ENCODE measurements at regions not wholly inside any gene's neighbourhood (a gene's known extent, or its start where the extent isn't known, plus 50 kb on each side); places are given as distances from the start of the nearest gene placed in this dataset.
"Not testable (repeated sequence)": the region's sequence is repeated elsewhere in the genome, so short reads cannot be mapped to it uniquely, and the experiment has no call there.

DNA sequence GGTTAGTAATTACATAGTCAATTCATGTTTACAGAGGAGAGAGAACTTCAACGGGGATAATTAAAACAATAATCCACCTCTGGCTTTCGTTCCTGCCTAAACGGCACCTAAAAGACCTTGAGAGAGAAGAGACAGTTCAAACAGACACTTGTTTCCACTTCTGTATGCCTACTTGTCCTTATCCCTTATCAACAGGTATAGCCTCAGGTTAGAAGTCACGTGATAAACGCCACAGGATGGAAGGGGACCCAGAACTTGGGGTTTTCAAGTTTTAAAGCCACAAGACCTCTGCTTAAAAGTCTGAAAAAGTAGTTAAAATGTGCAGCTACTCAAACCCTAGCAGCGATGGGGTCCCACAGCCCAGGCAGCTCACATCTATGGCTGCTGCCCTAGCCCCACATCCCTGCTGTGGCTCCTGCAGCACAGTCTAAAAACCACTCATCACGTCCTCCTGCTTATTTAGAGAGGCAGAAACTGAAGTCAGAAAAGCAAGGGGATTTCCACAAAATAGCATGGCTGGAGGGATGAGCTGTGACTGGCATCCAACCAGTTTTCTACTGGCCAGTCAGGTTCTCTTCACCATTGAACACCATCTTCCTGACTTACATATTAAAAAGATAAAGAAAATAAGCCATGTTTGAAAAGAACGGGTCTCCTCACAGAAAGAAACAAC is 51.2 kb upstream of the SEC16B start:
- no peak for DNase-seq

DNA sequence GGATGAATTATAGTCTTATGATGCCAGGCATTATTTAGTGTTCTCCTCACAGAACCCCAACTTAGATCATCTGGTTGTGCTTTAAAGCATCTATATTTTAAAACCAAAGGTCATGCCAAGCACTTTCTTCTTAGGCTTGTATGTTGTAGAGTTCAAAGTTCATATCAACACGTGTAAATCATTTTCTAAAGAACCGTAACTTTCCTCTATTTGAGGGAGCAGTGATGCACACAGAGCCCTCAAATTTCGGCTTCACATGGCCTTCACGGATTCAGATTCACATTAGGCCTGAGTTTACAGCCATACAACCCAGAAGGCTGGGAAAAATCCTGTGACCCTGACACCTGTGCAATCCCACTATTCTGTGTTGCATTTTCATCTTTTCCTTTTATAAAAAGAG is 52.1 kb upstream of the SEC16B start:
- DNase-seq: no peak

DNA sequence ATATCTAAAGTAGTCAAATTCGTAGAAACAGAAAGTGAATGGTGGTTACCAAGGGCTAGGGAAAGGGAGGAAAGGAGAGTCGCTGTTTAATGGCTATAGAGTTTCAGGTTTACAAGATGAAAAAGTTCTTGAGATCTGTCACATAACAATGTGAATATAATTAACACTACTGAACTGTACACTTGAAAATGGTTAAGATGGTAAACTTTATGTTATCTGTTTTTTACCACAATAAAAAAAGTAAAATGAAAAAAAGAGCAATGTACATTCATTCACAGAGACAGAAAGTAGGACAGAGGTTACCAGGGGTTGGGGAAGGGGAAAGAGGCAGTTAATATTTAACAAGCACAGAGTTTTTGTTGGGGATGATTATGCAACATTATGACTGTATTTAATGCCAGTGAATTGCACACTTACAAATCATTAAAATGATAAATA is 53.3 kb upstream of the SEC16B start:
- DNase-seq: no peak

DNA sequence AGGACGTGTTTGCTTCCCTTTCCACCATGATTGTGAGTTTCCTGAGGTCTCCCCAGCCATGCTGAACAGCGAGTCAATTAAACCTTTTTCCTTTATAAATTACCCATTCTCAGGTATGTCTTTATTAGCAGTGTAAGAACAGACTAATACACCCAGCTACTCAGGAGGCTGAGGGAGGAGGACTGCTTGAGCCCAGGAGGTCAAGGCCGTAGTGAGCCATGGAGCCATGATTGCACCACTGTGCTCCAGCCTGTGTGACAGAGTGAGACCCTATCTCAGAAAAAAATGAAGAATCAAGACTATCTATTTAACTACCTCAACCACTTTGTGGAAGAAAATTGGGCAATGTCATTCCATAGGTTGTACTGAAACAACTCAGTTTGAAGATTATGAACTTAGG is 54.6 kb upstream of the SEC16B start:
- no peak for DNase-seq

DNA sequence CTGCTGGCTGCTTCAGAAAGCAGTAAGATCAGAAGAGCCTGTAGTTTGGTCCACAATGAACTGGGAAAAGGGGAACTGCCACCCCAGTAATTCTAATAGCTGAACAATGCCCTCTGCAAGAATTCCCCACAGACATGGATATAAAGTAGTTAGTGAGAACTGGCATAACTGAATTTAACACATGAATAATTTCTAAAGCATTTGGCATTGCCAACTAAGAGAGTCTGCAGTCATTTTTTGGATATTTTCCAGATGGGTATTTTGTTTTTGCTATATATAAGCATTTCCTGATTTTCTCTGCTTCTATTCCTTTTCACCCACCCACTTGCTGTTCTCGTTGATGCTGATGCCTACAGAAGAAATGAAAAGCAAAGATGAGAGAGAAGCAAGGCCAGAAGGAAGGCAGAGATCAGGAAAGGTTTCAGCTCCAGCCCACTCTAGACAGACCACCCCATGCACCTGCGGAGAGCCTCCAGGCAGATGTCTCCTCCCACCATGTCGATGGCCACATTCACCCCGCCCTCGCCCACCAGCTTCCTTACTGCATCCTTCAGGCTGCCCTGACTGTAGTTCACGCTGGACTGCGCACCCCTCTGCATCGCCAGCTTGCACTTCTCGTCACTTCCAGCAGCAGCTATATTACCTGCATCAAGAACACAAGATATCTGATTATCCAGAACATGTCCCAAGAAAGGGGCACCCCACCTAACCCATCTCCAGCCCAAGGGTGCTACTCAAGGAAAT is 55.9 kb upstream of the SEC16B start:
- DNase-seq: no peak

- DNase-seq: no peak
These were observed 59.1 kb upstream of the SEC16B start for GRCh38 chr1:178028841-178029481.

DNA sequence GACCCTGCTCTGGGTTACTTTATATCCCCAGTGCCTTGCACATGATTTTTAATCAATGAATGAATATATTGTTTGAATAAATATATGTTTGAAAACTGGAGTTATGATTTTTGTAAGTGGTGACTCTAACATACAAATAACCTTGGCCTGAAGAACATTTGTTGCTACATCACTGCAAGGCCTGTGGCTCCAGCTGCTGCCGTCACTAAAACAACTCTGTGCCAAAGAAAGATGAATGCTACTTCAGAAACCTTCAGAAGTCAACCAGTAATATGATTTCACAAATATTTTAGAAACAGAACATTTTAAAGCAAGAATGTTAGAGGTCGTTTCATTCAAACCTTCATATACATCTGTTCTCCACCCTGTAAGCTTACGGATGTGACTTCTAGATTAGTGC is 60.6 kb upstream of the SEC16B start:
- DNase-seq: no peak

DNA sequence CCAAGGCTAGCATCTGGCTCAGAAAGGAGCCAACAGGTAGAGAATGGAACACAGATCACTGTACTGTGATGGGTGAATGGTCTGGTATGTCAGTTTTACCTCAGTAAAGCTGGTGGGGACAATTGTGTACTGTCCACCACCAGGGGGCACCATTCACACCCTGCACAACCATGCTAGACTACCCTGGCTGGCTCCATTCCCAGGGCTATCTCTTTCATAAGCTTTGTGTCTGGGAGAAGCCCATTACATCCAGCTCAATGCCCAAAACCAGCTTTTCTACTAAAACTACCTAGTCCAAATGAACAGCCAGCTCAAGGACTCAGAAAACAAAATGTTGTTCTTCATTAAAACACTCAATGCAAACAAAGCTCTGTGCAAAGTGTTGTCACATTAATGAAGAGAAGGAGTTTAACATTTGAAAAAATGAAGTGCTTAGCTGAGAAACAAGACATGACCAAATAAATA is 62.0 kb upstream of the RASAL2 start:
- peak; percentile 89 for DNase-seq

GRCh38 chr1:178033019-178033418 is 60.9 kb upstream of the RASAL2 start:
- no peak for DNase-seq

DNA sequence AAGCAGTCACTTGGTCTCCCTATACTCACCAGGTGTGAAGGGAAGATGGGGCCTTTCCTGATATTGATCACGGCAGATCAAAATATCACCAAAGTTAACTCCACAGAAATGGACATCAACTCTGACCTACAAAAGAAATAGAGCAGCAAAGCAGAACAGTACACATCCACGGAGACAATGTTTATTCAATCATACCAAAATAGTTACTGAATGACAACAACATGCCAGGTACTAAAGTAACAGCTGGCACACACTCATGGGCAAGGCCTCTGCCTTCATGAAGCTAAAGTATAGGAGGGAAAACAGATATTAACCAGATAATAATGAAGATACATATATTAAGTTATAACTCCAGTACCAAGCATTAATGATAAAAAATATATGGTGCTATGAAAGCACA is 59.2 kb upstream of the RASAL2 start:
- DNase-seq: no peak

DNA sequence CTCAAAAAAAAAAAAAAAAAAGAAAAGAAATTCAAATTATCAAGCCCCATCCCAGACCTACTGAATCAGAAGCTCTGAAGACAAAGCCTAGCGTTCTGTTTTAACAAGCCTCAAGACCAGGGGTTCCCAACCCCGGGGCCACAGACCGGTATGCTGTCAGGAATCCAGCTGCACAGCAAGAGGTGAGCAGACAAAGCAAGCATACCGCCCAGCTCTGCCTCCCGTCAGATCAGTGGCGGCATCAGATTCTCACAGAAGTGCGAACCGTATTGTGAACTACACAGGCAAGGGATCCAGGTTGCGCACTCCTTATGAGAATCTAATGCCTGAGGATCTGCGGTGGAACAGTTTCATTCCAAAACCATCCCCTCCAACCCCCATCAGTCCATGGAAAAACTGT is 57.8 kb upstream of the RASAL2 start:
- DNase-seq: no peak

DNA sequence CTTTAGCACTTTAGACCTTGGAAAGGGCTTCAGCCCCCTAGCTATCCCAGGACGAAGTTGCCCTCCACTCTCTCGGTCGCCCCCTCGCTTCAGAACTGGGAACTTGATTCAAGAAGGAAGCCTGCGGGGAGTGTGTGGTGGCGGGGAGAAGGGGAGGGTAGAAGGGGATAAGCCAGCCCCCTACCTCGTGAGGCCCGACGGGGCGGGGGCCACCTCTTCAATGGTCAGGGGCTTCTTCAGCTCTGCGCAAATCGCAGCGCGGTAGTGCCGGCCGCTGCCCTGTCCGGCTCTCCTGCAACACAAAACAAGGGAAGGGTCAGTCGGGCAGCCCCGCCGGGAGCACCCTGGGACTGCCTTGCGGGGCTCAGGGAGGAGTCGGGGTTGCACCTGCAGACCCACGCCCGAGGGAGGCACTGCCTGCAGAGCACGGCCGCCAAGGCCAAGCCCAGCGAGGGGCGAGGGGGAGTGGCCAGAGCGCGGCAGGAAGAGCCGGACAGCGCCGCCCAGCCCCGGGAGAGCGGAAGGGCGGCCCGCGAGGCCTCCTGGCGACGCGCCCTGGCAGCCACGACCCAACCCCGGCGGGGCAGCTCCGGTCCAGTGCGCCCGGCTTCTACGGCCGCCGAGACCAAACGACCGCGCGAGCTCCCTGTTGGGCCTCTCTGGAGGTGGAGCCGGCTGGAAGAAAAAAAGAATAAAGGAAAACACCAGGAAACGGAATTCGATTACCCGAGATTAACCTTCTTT is 56.2 kb upstream of the RASAL2 start:
- peak; percentile 86 for DNase-seq

GRCh38 chr1:178038372-178038771 is 55.5 kb upstream of the RASAL2 start:
- DNase-seq: no peak

DNA sequence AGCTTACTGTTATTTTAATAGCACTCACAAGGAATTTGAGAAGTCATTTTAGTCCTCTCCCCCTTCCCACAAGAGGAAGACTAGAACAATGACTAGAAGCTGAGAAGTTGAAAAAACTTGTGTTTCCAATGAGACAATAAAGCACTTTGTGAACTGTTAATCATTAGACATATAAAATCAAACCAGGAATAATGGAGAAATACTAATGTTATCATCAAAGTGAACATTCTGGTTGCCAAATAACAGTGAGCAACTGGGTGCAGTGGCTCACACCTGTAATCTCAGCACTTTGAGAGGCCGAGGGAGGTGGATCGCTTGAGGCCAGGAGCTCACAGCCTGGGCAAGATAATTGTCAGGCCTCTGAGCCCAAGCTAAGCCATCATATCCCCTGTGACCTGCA is 54.0 kb upstream of the RASAL2 start:
- DNase-seq: no peak

DNA sequence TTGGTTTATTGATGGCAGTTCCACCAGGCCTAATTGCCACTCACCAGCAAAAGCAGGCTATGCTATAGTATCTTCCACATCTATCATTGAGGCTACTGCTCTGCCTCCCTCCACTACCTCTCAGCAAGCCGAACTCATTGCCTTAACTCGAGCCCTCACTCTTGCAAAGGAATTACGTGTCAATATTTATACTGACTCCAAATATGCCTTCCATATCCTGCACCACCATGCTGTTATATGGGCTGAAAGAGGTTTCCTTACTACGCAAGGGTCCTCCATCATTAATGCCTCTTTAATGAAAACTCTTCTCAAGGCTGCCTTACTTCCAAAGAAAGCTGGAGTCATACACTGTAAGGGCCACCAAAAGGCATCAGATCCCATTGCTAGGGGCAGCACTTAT is 50.0 kb upstream of the RASAL2 start:
- DNase-seq: not testable (repeated sequence)
